GM18498 (cell line): ENCODE measurements at regions not wholly inside any gene's neighbourhood (a gene's known extent, or its start where the extent isn't known, plus 50 kb on each side); places are given as distances from the start of the nearest gene placed in this dataset.

Source experiments
- ATAC-seq: cut with Tn5 transposase; IDR thresholded peaks from one replicate; pipeline ENCODE4 v1.9.1; 2021; ENCODE audit warnings: mild to moderate bottlenecking, moderate library complexity; ENCODE audit not compliant: unreplicated experiment

DNA sequence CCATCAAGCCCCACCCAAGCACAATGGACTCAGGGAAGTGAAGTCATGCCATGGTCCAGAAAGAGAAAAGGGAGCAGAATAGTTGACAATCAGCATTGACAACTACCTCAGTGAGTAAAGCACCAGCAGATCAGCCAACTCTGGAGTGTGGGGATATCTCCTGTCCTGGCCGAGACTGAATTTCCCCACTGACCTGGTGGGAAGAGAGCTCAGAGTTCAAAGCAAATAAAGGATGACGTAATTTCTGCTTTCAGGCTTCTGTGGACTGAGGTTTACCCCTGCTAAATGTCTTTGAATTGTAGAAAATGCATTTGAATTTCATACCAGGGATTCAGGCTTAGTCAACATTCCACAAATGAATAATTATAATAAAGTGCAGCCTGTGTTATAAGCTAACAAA, 152.9 kb downstream of the CBLN1 start:
- no peak for ATAC-seq

DNA sequence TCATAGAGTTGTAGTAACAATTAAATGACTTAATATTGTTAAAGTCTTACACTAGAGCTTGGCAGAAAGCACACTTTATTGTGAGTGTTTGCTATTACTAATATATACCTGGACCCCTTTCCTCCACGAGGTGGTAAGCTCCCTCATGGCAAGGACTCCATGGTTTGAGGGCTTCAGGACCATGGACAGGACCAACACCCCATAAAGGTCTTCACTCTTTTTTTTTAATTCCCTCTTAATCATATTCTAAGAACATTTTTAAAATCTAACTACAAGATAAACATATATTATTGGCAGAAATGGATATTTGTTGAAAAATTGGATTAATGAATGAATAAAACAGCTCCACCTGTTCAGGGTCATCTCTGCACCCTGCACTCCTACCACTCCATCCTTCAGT, 154.5 kb downstream of the CBLN1 start:
- ATAC-seq, result no peak

DNA sequence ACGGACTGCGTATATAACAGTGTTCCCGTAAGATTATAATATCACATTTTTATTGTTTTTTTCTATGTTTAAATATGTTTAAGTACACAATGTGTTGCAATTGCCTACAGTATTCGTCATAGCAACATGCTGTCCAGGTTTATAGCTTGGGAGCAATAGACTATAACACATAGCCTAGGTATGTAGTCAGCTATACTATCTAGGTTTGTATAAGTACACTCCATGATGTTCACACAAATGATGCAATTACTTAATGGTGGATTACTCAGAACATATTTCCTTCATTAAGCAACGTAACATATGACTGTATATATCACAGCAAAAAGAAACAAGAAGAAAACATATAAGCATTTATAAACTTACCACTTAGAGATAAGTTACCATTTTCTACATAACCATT, 160.0 kb downstream of the CBLN1 start:
- no peak for ATAC-seq

DNA sequence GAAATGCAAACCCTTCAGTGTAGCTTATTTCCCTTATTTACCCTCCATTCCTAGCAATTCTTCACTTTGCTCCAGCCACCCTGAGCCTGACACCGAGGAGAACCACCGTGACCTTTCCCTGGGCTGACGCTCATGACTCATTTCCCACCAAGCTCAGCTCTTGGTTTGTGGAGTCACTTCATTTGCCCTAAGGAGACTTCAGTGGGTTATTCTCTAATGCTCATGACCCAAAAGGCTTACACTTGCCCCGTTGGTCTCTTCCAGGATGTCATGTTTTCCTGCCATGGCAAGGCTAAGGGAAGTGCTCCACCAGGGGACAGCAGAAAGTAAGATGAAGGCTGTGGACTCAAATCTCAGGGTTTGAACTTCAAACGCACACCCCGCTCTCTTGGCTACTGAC, 161.0 kb downstream of the CBLN1 start:
- no peak for ATAC-seq

DNA sequence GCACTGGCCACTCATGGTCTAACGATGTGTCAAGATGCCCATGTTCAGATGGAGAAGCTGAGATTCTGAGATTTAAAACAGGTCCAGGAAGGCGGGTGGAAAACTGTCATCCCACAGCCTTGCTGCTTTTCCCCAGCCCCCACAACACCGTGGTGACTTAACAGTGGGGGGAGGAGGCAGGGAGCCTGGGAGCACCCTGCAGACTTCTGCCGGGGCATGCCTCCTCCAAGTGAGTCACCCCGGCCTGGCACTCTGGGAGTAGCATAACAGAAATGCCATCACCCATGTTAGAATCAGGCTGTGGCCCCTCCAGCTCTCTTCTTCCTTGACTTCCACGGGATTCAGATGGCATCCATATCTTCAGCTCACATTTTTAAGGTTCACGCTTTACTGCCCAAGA, 164.8 kb downstream of the CBLN1 start:
- ATAC-seq, result no peak

DNA sequence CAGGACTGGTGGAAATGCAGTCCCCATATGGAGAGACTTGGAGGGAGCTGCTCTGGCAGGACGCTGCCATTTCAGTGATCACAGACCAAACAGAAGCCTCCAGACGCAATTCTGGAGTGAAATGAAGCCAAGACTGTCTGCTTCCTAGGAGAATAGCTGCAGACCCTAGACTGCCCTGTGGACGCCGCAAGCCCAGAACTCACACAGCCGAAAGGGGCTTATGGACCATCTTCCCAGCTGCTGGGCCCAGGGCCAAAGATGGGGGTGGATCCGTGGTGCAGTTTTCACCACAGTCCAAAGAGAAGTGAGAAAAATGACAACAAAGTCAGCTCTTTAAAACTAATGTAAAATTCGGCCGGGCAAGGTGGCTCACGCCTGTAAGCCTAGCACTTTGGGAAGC, 165.7 kb downstream of the CBLN1 start:
- ATAC-seq, result no peak

DNA sequence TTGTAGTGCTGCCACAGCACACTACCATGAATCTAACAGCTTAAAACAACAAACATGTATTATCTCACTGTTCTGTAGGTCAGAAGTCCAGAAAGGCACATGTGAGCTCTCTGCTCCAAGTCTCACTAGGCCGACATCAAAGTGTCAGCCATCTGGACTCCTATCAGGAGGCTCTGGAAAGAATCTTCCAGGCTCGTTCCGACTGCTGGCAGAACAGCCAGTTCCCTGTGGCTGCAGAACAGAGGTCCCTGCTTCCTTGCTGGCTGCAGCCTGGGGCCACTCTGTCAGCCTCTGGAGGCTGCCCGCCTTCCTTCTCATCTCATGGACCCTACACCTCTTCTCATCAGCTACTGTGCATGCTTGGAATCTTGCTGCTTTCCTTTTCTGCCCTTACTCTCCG, 168.9 kb downstream of the CBLN1 start:
- no peak for ATAC-seq

DNA sequence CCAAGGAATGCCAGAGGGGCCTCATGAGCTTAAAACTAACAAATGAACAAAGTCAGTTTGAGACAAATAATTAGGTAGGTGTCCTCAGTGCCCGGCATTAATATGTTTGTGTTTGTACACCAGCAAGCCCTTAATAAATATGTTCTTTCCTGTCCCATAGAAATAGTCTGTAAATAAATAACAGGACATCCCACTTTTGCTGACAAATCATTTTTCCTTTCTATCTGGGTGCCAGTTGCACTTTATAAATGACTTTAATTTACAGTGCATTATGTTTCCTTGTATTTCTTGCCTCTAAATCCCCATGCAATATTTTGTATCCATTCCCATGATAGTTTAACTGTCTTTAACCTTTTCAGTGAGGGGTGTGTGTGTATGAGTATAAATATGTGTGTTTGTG, 170.3 kb downstream of the CBLN1 start:
- no peak for ATAC-seq

DNA sequence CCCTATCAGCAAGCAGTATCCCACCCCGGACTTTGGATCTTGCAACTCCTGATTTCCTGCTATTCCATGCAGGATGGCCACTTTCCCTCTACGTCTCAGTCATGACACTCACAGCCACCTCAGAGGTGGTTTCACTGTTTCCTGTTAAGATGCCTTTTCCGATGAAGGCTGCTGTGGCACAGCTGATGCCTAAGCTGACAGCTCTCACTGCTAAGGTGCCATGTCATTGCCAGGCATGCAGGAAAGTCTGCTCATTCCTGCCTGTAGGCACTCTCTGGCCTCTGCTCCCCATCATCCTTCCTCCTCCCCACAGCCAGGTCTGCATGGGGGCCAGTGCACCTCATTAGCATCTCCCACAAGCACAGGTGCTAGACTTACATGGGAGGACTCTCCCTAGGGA, 173.0 kb downstream of the CBLN1 start:
- ATAC-seq, result no peak

DNA sequence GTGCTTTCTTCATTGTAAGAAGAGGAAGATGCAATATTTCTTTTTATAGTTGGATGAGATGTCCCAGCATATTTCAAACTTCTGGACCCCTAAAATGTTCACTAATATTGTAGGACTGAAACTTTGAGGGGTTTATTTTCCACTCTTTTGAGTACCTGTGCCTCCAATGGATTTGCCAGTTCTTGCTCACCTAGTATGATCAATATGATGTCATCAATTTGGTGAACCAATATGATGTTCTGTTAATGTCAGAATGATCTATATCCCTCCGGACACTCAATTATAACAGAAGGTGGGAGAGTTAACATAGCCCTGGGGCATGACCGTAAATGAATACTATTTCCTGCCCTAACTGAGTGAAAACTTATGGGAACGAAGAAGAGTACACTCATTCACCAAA, 178.3 kb downstream of the CBLN1 start:
- ATAC-seq, result no peak

DNA sequence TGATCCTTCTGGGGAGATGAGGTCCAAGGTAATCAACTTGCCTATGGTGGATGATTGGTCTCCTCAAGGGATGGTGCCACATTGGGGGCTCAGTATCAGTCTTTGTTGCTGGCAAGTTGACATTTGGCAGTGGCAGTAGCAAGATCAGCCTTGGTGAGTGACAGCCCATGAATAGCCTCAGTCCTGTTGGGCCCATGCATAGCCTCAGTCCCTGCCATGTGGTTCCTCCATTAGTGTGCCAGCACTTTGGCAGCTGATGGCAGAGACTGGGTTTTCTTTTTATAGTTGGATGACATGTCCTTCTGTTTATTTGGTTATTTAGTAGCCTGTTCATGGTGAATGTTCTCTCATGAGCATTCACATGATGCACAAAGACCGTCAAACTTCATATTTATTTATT, 179.6 kb downstream of the CBLN1 start:
- ATAC-seq, result no peak

DNA sequence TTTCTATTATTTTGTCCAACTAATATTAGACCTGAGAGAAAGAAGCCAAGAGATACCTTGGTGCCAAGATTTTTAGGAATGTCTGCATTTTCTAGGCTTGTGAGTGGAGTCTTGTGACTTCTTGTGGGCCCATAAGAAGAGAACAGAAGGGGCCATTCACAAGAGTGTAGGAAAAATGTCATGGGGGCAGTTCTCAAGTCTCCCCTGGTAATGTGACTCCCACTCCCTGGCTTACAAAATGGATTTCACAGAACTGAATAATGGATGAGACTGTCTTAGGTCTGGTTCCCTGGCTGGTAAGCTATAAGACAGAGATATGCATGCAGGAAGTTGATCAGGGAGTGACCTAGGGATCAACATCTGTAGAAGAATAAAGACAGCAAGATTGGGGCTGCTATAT, 181.3 kb downstream of the CBLN1 start:
- no peak for ATAC-seq

DNA sequence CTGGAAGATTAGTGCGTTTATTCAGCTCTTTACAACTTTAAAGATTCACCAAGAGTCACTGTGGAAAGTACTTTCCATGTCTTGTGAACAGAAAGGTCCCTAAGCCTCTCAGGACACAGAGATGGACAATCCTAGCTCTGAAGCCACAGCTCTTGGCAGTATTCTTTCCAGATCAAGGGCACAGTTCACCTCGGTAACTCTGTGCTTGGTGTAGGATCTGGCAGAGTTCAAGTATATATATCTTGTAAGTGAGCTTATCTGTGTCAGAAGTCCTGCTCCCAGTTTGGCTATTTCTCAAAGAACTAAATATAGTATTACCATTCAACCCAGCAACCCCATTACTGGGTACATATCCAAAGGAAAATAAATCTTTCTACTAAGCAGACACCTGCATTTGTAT, 183.7 kb downstream of the CBLN1 start:
- ATAC-seq, result no peak

DNA sequence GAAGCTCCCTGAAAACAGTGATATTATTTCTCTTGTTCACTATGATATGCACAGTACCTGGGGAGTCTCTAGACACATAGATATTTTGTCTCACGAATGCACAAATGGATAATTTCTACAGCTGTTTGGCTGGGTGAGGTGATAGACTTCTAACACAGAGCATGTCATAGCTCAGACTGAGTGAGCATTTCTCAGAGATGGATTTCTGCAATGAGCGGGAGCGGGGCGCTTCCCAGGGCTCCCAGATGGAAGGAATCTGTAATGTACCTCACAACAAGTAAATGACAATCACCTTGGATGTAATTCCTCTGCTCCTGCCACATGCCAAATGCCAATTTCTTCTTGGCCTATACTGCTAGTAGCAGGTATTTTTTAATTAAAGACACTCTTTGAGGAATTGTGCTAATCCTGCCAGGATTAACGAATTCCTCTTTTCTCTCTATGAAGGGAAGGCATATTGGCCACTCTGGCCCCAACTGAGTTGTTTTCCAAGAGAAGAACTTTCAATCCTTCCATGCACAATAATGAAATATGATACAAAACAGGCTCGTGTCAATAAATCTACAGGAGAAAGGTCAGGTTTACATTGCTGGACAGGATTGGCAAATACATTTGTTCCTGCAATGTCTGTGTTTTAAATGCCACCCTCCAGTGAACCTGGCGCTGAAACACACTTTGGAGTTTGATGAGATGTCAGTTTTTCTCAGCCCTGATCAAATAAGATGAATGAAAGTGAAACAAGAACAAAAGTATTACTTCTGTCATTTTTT, 185.3 kb downstream of the CBLN1 start:
- ATAC-seq, result no peak

DNA sequence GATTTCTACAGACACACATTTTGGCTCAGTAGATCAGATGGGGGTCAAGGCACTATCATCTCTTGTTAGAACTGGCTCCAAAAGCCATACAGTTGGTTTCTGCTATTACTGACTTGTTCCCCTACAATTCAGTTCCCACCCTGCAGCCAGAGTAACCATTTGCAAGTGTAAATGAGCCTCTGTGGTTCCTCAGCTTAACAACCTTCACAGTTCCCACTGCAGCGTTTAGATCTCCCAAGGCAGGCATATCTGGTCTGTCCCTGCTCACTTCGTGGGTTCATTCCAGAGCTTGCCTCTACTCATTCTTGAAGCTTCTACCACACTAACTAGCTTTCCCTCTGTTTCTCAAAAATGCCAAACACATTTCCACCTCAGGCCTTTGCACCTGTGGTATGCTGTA, 186.1 kb downstream of the CBLN1 start:
- ATAC-seq, result no peak

DNA sequence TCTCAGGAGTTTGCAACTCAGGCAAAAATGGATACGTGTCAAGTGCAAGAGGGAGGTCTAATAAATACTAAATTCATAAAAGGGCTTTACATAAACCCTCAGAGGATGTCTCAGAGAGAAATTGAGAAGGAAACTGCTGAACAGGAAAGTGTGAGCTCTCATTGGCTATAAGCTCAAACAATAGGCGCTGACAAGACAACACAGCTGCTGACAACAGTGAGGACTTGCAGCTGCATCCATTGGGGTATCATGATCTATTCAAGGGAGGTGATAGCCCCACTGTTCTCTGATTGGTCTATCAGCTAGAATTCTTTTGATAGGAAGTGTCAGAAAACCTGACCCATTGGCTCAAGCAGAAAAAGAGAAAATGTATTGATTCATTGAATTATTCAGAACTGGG, 187.2 kb downstream of the CBLN1 start:
- ATAC-seq, result no peak

DNA sequence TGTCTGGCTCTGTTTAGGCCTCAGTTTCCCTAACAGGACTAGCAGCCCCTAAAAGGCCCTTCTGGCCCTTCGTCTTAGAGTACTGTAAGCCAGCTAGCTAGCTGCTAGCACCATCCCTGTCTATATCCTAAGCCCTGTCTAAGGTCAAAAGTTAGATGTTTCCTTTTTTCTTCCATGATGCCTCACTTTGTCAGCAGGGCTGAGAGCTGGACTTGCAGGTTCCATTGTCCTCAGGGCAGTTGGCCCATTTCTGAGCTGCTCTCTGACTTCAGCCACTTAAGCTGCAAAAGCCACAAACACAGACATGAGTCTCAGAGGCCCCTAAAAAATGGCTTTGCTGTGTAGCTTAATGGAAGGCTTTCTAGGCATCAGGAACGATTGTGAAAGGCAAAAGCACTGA, 187.7 kb downstream of the CBLN1 start:
- ATAC-seq, result no peak

DNA sequence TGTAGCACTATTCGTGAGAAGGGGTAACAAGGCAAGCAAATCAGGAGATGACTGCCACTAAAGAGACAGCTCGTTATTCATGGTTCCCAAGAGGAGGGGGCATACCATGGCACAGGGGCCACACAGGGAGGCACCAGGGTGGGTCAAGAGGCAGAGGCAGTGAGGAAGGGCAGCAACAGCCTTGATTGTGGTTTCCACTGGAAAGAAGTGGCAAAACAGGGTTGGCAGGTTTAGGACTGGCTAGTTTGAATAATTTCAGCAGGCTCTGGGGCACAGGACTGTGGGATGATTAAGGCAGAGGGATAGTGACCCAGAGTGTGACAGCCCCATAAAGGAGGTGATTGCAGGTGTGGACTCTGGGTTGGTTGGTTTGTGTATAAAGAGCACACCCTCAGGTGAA, 188.9 kb downstream of the CBLN1 start:
- no peak for ATAC-seq

DNA sequence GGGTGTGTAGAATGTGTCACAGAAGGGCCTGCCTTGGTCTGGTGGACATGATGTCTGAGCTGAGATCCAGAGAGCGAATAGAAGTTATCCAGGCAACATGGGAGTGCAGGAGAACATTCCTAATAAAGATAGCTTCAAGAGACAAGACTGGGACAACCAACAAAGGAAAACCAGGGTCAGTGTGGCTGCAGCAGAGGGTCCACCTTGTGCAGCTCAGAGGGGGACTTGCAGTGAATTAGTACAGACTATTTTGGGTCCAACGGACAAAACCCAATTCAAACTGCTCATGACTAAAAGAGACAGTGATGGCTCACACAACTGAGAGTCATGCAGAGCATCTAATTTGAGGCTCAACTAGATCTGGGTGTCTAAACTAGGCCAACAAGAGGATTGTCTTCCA, 192.1 kb downstream of the CBLN1 start:
- no peak for ATAC-seq

DNA sequence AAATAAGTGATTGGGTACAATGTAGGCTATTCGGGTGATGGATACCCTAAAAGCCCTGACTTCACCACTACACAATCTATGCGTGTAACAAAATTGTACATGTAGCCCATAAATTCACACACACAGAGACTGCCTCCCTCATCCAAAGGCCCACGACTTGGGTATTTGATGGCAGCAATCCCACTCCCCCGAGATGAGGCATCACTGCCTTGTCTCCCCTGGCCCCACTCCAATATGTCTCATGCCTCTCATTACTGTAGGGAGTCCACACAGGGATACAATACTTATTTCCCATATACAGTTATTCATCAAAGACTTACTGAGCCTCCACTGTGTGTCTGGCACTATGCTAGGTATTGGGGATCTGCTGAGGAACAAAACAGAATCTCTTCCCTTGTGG, 192.6 kb downstream of the CBLN1 start:
- ATAC-seq, result no peak

DNA sequence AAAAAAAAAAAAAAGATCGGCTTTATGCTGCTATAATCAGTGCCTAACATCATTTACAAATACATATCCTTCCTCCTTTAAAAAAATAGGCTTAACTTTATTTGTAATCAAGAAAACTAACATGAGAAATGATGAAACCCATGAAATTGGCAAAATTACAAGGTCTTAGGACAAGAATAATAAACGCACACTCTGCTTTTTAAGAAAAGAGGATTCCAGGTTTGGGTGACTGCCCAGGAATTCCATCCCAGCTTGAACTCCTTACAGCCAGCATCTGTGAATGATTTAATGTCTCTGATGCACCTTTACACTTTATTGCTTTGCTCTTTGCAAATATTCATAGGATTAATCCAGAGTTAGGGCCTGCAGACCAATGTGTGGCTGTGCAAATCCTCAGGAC, 196.0 kb downstream of the CBLN1 start:
- no peak for ATAC-seq

DNA sequence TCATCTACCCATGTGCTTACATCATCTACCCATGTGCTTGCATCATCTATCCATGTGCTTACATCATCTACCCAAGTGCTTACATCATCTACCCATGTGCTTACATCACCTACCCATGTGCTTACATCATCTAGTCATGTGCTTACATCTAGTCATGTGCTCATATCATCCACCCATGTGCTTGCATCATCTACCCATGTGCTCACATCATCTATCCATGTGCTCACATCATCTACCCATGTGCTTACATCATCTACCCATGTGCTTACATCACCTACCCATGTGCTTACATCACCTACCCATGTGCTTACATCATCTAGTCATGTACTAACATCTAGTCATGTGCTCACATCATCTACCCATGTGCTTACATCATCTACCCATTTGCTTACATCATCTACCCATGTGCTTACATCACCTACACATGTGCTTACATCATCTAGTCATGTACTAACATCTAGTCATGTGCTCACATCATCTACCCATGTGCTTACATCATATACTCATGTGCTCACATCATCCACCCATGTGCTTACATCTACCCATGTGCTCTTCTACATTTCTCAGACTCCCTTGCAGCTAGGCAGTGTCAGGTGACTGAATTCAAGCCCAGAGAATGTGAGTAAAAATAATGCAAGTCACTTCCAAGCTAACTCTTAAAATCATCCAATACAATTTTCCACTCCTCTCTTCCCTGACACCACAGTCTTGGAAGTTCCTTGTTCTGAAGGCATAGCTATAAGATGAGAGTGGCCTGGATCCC, 196.8 kb downstream of the CBLN1 start:
- ATAC-seq, result no peak

DNA sequence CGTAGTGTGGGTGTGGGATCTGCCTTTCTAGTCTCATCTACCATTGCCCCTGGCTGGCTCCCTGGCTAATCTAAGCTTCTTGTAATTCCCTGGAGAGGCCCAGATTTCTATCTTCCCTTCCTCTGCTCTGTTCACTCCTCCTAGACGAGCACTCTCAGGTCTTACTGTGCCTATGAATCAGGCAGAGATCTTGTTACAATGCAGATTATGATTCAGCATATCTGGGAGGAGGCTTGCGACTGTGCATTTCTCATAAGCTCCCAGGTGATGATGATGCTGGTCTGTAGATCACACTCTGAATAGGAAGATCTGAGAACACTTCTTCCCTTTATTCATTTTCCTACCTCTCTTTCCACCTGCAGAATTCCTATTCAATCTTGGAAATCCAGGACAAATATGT, 200.1 kb downstream of the CBLN1 start:
- no peak for ATAC-seq
